ENCODE measurements at regions not wholly inside any gene's neighbourhood (a gene's known extent, or its start where the extent isn't known, plus 50 kb on each side); places are given as distances from the start of the nearest gene placed in this dataset.
"Not testable (repeated sequence)": the region's sequence is repeated elsewhere in the genome, so short reads cannot be mapped to it uniquely, and the experiment has no call there.

DNA sequence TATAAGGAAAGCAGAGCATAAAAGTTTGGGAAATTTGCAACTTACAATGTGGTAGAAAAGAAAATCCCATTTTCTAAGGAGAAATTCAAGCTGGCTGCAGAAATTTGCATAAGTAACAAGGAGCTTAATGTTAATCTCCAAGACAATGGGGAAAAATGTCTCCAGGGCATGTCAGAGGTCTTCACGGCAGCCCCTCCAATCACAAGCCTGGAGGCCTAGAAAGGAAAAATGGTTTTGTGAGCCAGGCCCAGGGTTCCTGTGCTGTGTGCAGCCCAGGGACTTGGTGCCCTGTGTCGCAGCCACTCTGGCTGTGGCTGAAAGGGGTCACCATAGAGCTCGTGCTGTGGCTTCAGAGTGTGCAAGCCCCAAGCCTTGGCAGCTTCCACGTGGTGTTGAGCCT lies 403.3 kb upstream of the NOX3 start:
- TF ChIP-seq POLR2A (IDR thresholded peaks at IDR 0.05; ENCODE audit: low read length); RNF2 (IDR thresholded peaks at IDR 0.05; ENCODE audit: borderline replicate concordance, low read depth); HOXA7 (CRISPR knock-in tag; IDR thresholded peaks at IDR 0.05); JUN (IDR thresholded peaks at IDR 0.05); ESRRA (IDR thresholded peaks at IDR 0.05; ENCODE audit: borderline replicate concordance, low read length); CHD2 (IDR thresholded peaks at IDR 0.05; ENCODE audit: low read length, partially characterized antibody); RFX5 (IDR thresholded peaks at IDR 0.05); NR3C1 (IDR thresholded peaks at IDR 0.05); MAX (IDR thresholded peaks at IDR 0.05): not testable (repeated sequence)
- TF ChIP-seq, protein P1, sequence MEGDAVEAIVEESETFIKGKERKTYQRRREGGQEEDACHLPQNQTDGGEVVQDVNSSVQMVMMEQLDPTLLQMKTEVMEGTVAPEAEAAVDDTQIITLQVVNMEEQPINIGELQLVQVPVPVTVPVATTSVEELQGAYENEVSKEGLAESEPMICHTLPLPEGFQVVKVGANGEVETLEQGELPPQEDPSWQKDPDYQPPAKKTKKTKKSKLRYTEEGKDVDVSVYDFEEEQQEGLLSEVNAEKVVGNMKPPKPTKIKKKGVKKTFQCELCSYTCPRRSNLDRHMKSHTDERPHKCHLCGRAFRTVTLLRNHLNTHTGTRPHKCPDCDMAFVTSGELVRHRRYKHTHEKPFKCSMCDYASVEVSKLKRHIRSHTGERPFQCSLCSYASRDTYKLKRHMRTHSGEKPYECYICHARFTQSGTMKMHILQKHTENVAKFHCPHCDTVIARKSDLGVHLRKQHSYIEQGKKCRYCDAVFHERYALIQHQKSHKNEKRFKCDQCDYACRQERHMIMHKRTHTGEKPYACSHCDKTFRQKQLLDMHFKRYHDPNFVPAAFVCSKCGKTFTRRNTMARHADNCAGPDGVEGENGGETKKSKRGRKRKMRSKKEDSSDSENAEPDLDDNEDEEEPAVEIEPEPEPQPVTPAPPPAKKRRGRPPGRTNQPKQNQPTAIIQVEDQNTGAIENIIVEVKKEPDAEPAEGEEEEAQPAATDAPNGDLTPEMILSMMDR (IDR thresholded peaks at IDR 0.05): not testable (repeated sequence)
- TF ChIP-seq, protein P2, sequence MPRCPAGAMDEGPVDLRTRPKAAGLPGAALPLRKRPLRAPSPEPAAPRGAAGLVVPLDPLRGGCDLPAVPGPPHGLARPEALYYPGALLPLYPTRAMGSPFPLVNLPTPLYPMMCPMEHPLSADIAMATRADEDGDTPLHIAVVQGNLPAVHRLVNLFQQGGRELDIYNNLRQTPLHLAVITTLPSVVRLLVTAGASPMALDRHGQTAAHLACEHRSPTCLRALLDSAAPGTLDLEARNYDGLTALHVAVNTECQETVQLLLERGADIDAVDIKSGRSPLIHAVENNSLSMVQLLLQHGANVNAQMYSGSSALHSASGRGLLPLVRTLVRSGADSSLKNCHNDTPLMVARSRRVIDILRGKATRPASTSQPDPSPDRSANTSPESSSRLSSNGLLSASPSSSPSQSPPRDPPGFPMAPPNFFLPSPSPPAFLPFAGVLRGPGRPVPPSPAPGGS (IDR thresholded peaks at IDR 0.05): not testable (repeated sequence)
- TF ChIP-seq, protein P3, sequence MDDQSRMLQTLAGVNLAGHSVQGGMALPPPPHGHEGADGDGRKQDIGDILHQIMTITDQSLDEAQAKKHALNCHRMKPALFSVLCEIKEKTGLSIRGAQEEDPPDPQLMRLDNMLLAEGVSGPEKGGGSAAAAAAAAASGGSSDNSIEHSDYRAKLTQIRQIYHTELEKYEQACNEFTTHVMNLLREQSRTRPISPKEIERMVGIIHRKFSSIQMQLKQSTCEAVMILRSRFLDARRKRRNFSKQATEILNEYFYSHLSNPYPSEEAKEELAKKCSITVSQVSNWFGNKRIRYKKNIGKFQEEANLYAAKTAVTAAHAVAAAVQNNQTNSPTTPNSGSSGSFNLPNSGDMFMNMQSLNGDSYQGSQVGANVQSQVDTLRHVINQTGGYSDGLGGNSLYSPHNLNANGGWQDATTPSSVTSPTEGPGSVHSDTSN (IDR thresholded peaks at IDR 0.05): not testable (repeated sequence)

Measured in A549 (cell line).